ENCODE measurements at regions not wholly inside any gene's neighbourhood (a gene's known extent, or its start where the extent isn't known, plus 50 kb on each side); places are given as distances from the start of the nearest gene placed in this dataset.

DNA sequence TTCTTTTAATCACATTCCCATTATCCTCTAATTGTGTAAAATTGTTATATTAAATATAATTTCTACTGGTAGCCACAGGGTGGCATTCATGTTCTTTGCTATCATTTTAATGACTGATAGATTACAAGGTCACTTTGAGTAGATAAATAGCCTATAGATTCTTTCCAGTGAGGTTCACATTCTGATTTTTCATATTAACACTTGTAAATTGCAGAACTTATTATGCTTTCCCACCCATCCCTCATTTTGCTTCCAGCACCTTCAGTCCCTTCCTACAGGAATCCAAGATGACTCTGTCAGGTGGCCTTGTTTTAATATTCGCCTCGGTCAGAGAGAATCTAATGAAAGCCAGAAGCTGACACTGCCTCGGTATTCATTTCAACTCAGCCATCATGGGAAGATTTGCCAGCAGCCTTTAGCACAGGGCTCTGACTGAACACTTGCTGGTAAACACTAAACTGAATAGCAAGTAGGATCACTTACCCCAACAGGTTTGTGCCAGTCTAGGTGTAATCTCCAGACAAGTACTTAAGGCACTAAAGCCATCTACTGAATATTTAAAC, 101.2 kb upstream of the FSHR start:
- Histone ChIP-seq H3K4me2 (ENCODE audit: unreplicated experiment) (no peak overlapping the region), H4K20me1 (ENCODE audit: insufficient read depth) (no peaks in the 10 kb centered on the region), H3K9me2 (ENCODE audit: insufficient read depth) (no peaks in the 10 kb centered on the region), H3K27ac (no peak overlapping the region), H3K4me3 (no peak overlapping the region), H2AFZ (no peak overlapping the region), H3K4me1 (ENCODE audit: insufficient read depth) (no peaks in the 10 kb centered on the region), H3F3A (ENCODE audit: insufficient read depth) (no peaks in the 10 kb centered on the region), H3K27me3 (replicated peaks; ENCODE audit: insufficient read depth) (no peaks in the 10 kb centered on the region), H3K9me3 (ENCODE audit: low read depth) (no peaks in the 10 kb centered on the region), H3K9ac (no peak overlapping the region), H3K79me2 (ENCODE audit: insufficient read depth) (no peaks in the 10 kb centered on the region), H3K36me3 (ENCODE audit: low read depth) (no peaks in the 10 kb centered on the region)
- 1 to 2% methylated on average over 3 of the region's 3 CpGs for WGBS, 2 experiments (ENCODE audit: low coverage in 1 of 2, low lambda C conversion rate in 2 of 2, missing lambda C conversion rate in 2 of 2)
- peak; percentile 11 for DNase-seq
- in situ Hi-C loops (cut with MboI): no loop called here
- no peak for TF ChIP-seq EZH2phosphoT487 (IDR thresholded peaks at IDR 0.05; ENCODE audit: insufficient read depth, low read depth)
- TF ChIP-seq EZH2 (IDR thresholded peaks at IDR 0.05; ENCODE audit: insufficient read depth, poor library complexity, severe bottlenecking): no peak

DNA sequence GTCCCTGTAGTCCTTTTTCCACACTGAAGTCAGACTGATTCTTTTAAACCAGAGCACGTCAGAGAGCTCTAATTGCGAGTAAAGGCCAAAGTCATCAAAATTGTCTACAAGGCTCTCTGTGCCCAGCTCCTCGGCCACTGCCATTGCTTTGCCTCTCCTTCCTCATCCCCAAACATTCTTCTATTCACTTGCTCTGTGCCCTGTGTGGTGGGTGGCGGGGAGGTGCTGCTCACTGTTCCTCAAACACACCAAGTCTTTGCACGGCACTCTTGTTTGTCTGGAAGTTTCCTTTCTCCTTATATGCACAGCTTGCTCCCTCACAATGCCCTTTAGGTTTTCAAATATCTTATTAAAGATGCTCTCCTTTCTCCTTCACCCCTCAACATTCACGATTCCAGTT, 100.1 kb upstream of the FSHR start:
- Histone ChIP-seq H2AFZ (no peak overlapping the region), H3K9me2 (ENCODE audit: insufficient read depth) (no peaks in the 10 kb centered on the region), H3K9me3 (ENCODE audit: low read depth) (no peaks in the 10 kb centered on the region), H3K79me2 (ENCODE audit: insufficient read depth) (no peaks in the 10 kb centered on the region), H3K4me2 (ENCODE audit: unreplicated experiment) (no peak overlapping the region), H3K27me3 (replicated peaks; ENCODE audit: insufficient read depth) (no peaks in the 10 kb centered on the region), H3K36me3 (ENCODE audit: low read depth) (no peaks in the 10 kb centered on the region), H3K4me3 (no peak overlapping the region), H3F3A (ENCODE audit: insufficient read depth) (no peaks in the 10 kb centered on the region), H3K9ac (no peak overlapping the region), H3K4me1 (ENCODE audit: insufficient read depth) (no peaks in the 10 kb centered on the region), H4K20me1 (ENCODE audit: insufficient read depth) (no peaks in the 10 kb centered on the region), H3K27ac (no peak overlapping the region)
- TF ChIP-seq EZH2 (IDR thresholded peaks at IDR 0.05; ENCODE audit: insufficient read depth, poor library complexity, severe bottlenecking): no peak
- no peak for TF ChIP-seq EZH2phosphoT487 (IDR thresholded peaks at IDR 0.05; ENCODE audit: insufficient read depth, low read depth)
- in situ Hi-C loops (cut with MboI): no loop called here
- no peak for DNase-seq
- WGBS, 2 experiments (ENCODE audit: low coverage in 1 of 2, low lambda C conversion rate in 2 of 2, missing lambda C conversion rate in 2 of 2): 10 to 21% methylated on average over 6 of the region's 6 CpGs

DNA sequence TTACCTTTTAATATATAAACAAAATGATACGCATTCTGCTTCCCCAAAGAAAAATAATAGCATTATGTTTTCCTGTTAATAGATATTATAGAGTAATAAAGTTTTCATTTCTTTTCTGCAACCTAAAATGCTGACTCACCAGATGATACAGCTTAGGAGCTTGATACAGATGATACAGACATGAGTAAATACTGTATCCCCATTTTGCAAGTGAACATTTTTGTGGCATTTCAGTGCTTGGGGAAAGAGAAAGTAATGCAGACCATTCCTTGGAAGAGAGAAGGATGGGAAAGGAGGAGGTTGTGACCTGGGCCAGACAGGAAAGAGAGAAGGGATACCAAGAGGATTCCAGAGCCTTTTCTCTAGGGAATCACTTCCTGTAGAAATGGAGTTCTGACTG, 97.5 kb upstream of the FSHR start:
- 74 to 79% methylated on average over 1 of the region's 1 CpG for WGBS, 2 experiments (ENCODE audit: low coverage in 1 of 2, low lambda C conversion rate in 2 of 2, missing lambda C conversion rate in 2 of 2)
- Histone ChIP-seq H3K9me2 (ENCODE audit: insufficient read depth) (no peaks in the 10 kb centered on the region), H3K27me3 (replicated peaks; ENCODE audit: insufficient read depth) (no peaks in the 10 kb centered on the region), H3K9me3 (ENCODE audit: low read depth) (no peaks in the 10 kb centered on the region), H3K4me3 (no peak overlapping the region), H3K27ac (peak overlapping the region; percentile 48), H3K79me2 (ENCODE audit: insufficient read depth) (no peaks in the 10 kb centered on the region), H3K9ac (no peak overlapping the region), H3F3A (ENCODE audit: insufficient read depth) (no peaks in the 10 kb centered on the region), H4K20me1 (ENCODE audit: insufficient read depth) (no peaks in the 10 kb centered on the region), H2AFZ (no peak overlapping the region), H3K36me3 (ENCODE audit: low read depth) (no peaks in the 10 kb centered on the region), H3K4me1 (ENCODE audit: insufficient read depth) (peaks cover 10% of the 10 kb centered on the region; the same call in 1 of the 2 replicates), H3K4me2 (ENCODE audit: unreplicated experiment) (peak overlapping the region; percentile 34)
- DNase-seq: peak; percentile 73
- no peak for TF ChIP-seq EZH2phosphoT487 (IDR thresholded peaks at IDR 0.05; ENCODE audit: insufficient read depth, low read depth)
- TF ChIP-seq EZH2 (IDR thresholded peaks at IDR 0.05; ENCODE audit: insufficient read depth, poor library complexity, severe bottlenecking): no peak
- in situ Hi-C loops (cut with MboI): no loop called here

GRCh38 chr2:49251251-49251650, 96.9 kb upstream of the FSHR start:
- Histone ChIP-seq H3K9ac (no peak overlapping the region), H3K9me2 (ENCODE audit: insufficient read depth) (no peaks in the 10 kb centered on the region), H4K20me1 (ENCODE audit: insufficient read depth) (no peaks in the 10 kb centered on the region), H3K9me3 (ENCODE audit: low read depth) (no peaks in the 10 kb centered on the region), H3K79me2 (ENCODE audit: insufficient read depth) (no peaks in the 10 kb centered on the region), H3K4me2 (ENCODE audit: unreplicated experiment) (peak overlapping the region; percentile 34), H3K27ac (peak overlapping the region; percentile 48), H3F3A (ENCODE audit: insufficient read depth) (no peaks in the 10 kb centered on the region), H2AFZ (no peak overlapping the region), H3K36me3 (ENCODE audit: low read depth) (no peaks in the 10 kb centered on the region), H3K4me1 (ENCODE audit: insufficient read depth) (peaks cover 10% of the 10 kb centered on the region; the same call in 1 of the 2 replicates), H3K4me3 (no peak overlapping the region), H3K27me3 (replicated peaks; ENCODE audit: insufficient read depth) (no peaks in the 10 kb centered on the region)
- in situ Hi-C loops (cut with MboI): no loop called here
- DNase-seq: no peak
- no peak for TF ChIP-seq EZH2phosphoT487 (IDR thresholded peaks at IDR 0.05; ENCODE audit: insufficient read depth, low read depth)
- no peak for TF ChIP-seq EZH2 (IDR thresholded peaks at IDR 0.05; ENCODE audit: insufficient read depth, poor library complexity, severe bottlenecking)
- 32 to 39% methylated on average over 5 of the region's 5 CpGs for WGBS, 2 experiments (ENCODE audit: low coverage in 1 of 2, low lambda C conversion rate in 2 of 2, missing lambda C conversion rate in 2 of 2)

- Histone ChIP-seq H3K4me1 (ENCODE audit: insufficient read depth) (peaks cover 10% of the 10 kb centered on the region; the same call in 1 of the 2 replicates), H3K27ac (peak overlapping the region; percentile 62), H3K4me2 (ENCODE audit: unreplicated experiment) (peak overlapping the region; percentile 46), H3K9me3 (ENCODE audit: low read depth) (no peaks in the 10 kb centered on the region), H3K27me3 (replicated peaks; ENCODE audit: insufficient read depth) (no peaks in the 10 kb centered on the region), H3F3A (ENCODE audit: insufficient read depth) (no peaks in the 10 kb centered on the region), H4K20me1 (ENCODE audit: insufficient read depth) (no peaks in the 10 kb centered on the region), H2AFZ (no peak overlapping the region), H3K9me2 (ENCODE audit: insufficient read depth) (no peaks in the 10 kb centered on the region), H3K9ac (no peak overlapping the region), H3K36me3 (ENCODE audit: low read depth) (no peaks in the 10 kb centered on the region), H3K79me2 (ENCODE audit: insufficient read depth) (no peaks in the 10 kb centered on the region), H3K4me3 (no peak overlapping the region)
- DNase-seq: peak; percentile 97
- in situ Hi-C loops (cut with MboI): no loop called here
- TF ChIP-seq EZH2phosphoT487 (IDR thresholded peaks at IDR 0.05; ENCODE audit: insufficient read depth, low read depth) (no peak), EZH2 (IDR thresholded peaks at IDR 0.05; ENCODE audit: insufficient read depth, poor library complexity, severe bottlenecking) (no peak)
- 4 to 11% methylated on average over 1 of the region's 1 CpG for WGBS, 2 experiments (ENCODE audit: low coverage in 1 of 2, low lambda C conversion rate in 2 of 2, missing lambda C conversion rate in 2 of 2)
These were observed 94.2 kb upstream of the FSHR start for GRCh38 chr2:49248506-49248905.
